Activated CD4-positive, alpha-beta T cell treated with anti-CD3 and anti-CD28 coated beads, Interleukin-2, amount 10 ng/mL, durations not matched to agents 7 days and 5 days (primary cell): ENCODE measurements at regions not wholly inside any gene's neighbourhood (a gene's known extent, or its start where the extent isn't known, plus 50 kb on each side); places are given as distances from the start of the nearest gene placed in this dataset.

Experiments used
- CTCF ChIA-PET: fragments of 350-600 bp; sonication (Branson Sonifier 250); formaldehyde crosslinking; loops from one replicate; lab custom pipeline; 2021; ENCODE audit warnings: antibody characterized with exemption; lab: Charles Lee
- POLR2A ChIA-PET: fragments of 350-600 bp; sonication (Branson Sonifier 250); formaldehyde crosslinking; loops from one replicate; lab custom pipeline; 2021; ENCODE audit warnings: antibody characterized with exemption; lab: Charles Lee
- DNase-seq: peaks from one replicate; pipeline ENCODE4 v3.0.0-alpha.2; 2020
- H3K27ac Mint-ChIP-seq: one replicate; pipeline ENCODE4 v1.8.0; 2021; ENCODE audit warnings: mild to moderate bottlenecking, moderate library complexity, mixed read lengths
- H3K27me3 Mint-ChIP-seq: one replicate; pipeline ENCODE4 v1.8.0; 2021; ENCODE audit warnings: mixed read lengths
- H3K36me3 Mint-ChIP-seq: one replicate; pipeline ENCODE4 v1.8.0; 2021; ENCODE audit warnings: low read depth, mixed read lengths
- H3K4me1 Mint-ChIP-seq: one replicate; pipeline ENCODE4 v1.8.0; 2021; ENCODE audit warnings: mixed read lengths
- H3K4me3 Mint-ChIP-seq: one replicate; pipeline ENCODE4 v1.8.0; 2021; ENCODE audit warnings: mild to moderate bottlenecking, moderate library complexity, mixed read lengths
- H3K9me3 Mint-ChIP-seq: one replicate; pipeline ENCODE4 v1.8.0; 2021; ENCODE audit warnings: mixed read lengths

DNA sequence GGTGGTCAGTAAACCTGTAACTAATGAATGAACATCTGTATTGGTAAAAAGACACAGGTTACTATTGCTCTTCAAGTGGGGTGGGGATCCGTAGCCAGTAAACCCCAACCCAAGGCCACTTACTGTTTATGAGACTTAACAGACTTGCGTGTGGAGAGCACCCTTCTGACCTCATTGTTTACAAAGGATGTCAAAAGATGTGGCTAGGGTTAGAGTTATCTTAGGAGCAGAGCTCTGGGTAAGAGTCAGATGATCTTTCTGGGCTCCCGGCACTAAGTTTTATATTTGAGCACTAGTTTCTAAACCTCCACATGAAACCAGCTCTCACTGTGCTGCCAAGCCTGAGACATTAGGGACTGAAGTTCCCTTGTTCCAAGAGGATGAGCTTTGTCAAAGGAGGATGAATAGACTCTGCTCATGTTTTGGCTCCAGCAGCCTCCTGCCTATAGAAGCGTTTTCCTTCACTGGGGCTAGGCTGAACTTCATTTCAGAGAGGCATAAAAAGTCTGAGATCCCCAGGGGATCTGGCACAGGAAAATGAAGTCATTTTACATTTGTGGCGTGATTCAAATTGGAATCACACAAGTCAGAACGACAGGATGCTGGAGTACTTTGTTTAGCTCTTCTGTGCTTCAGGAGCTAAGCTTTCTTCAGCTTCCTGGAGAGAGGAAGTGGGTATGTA, 403.1 kb upstream of the TRIB2 start:
- peaks cover 9% of the 10 kb centered on the region for H3K9me3 Mint-ChIP-seq
- CTCF ChIA-PET = interaction anchor here (1.0 to 1.4 kb wide), 2 partner anchors 9 to 16 kb away, joined by 3 to 4 read pairs; no protein-coding TSS in a partner anchor

DNA sequence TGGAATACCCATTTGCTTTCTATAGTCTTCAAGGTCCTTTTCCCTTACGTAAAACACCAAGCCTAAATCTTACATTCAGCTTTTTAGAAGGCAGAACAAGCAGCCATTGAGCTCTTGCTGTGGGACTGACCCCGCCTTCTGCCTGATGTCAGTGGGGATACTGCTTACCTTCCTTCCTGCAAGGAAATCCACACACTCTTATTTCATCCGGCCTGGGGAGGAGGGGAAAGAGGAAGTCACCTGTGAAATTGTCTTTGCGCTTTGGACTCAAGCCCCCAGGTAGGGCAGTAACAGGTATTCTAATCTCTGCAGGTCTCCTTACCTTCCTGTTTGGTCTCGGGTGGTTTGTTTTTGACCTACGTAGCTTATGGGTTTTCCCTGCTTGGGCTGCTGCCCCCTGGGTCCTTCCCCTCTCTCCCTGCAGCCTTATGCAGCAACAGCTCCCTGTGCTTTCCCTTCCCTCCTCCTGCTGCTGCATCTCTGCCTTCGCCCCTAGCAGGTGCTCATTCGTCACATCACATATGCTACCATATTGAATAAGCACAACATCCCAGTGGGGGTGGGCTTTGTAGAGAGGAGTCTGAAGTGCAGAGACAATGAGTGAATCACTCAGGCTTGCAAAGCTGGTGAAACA, 402.5 kb upstream of the TRIB2 start:
- DNase-seq = no peak
- Mint-ChIP-seq H3K27ac (no peak overlapping the region), H3K4me1 (peaks cover 32% of the 10 kb centered on the region), H3K36me3 (peaks cover 2% of the 10 kb centered on the region), H3K9me3 (peaks cover 9% of the 10 kb centered on the region), H3K27me3 (no peaks in the 10 kb centered on the region), H3K4me3 (no peak overlapping the region)
- POLR2A ChIA-PET = no interaction called here
- CTCF ChIA-PET = interaction anchor here (1.0 to 1.4 kb wide), 2 partner anchors 8 to 16 kb away, joined by 3 to 4 read pairs; no protein-coding TSS in a partner anchor

More for the DNA sequence above, 403.1 kb upstream of the TRIB2 start:
- Mint-ChIP-seq H3K4me1 (peaks cover 37% of the 10 kb centered on the region), H3K27me3 (no peaks in the 10 kb centered on the region), H3K27ac (peak overlapping the region; percentile 46), H3K4me3 (no peak overlapping the region), H3K36me3 (peaks cover 2% of the 10 kb centered on the region)
- POLR2A ChIA-PET = no interaction called here
- no peak for DNase-seq

DNA sequence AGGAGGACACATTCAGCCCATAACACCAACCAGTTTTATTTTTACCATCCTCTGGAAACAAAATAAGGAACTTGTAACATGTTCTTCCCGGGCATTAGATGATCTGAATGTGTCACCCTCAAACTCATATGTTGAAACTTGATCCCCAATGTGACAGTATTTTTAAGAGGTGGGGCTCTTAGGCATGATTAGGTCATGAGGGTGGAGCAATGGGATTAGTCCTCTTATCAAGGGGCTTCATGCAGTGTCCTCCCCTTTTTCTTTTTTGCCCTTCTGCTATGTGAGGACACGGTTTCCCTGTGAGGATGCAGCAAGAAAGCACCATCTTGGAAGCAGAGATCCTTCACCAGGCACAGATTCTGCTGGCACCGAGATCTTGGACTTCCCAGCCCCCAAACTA, 401.5 kb upstream of the TRIB2 start:
- no peak overlapping the region for H3K4me3 Mint-ChIP-seq
- H3K27me3 Mint-ChIP-seq = peaks cover 2% of the 10 kb centered on the region
- peaks cover 6% of the 10 kb centered on the region for H3K9me3 Mint-ChIP-seq
- H3K36me3 Mint-ChIP-seq = peaks cover 1% of the 10 kb centered on the region
- CTCF ChIA-PET = no interaction called here
- peaks cover 29% of the 10 kb centered on the region for H3K4me1 Mint-ChIP-seq
- H3K27ac Mint-ChIP-seq = no peak overlapping the region
- DNase-seq = no peak
- POLR2A ChIA-PET = no interaction called here

DNA sequence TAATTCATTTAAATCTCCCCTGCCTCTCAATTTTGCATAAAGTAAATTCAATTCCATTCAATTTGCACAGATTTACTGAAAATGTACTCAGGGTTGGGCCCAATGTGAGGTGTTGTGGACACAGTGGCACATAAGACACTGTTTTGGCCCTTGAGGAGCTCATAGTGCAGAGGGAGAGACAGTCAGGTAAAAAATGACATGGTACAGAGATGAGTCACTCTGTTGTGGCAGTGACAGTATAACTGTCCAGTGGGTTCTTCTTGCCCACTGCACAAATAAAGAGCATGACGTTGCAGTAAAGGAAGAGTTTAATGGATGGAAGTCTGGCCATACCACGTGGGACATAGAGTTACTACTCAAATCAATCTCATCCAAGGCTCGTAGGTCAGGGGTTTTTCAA, 400.3 kb upstream of the TRIB2 start:
- H3K27ac Mint-ChIP-seq = no peak overlapping the region
- H3K4me1 Mint-ChIP-seq = peaks cover 23% of the 10 kb centered on the region
- POLR2A ChIA-PET = no interaction called here
- CTCF ChIA-PET = interaction anchor here (1.0 kb wide), 1 partner anchor 15 kb away, joined by 3 read pairs; no protein-coding TSS in a partner anchor
- peaks cover 4% of the 10 kb centered on the region for H3K9me3 Mint-ChIP-seq
- DNase-seq = no peak
- no peaks in the 10 kb centered on the region for H3K36me3 Mint-ChIP-seq
- H3K4me3 Mint-ChIP-seq = no peak overlapping the region
- peaks cover 2% of the 10 kb centered on the region for H3K27me3 Mint-ChIP-seq

DNA sequence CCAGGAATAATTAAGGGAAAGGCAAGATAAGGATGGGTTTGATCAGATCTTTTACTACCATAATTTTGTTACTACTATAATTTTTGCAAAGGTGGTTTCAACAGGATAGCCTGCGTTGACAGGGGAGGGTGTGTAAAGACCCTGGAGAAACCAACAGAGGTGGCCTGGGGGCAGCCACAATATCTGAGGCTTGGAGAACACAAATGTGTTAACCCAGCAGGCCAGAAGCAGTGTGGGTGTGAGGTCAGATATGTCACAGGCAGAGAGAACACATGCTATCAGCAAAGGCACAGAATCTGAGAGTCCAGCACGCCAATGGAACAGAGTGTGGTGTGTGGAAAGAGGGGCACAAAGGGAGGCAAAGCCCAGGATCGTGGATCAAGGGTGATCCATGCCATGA, 399.4 kb upstream of the TRIB2 start:
- Mint-ChIP-seq H3K27ac (no peak overlapping the region), H3K36me3 (no peaks in the 10 kb centered on the region), H3K4me1 (peaks cover 23% of the 10 kb centered on the region), H3K27me3 (peaks cover 2% of the 10 kb centered on the region), H3K9me3 (peaks cover 4% of the 10 kb centered on the region), H3K4me3 (no peak overlapping the region)
- DNase-seq = no peak
- ChIA-PET CTCF (interaction anchor here (1.0 kb wide), 1 partner anchor 14 kb away, joined by 3 read pairs; no protein-coding TSS in a partner anchor), POLR2A (no interaction called here)

DNA sequence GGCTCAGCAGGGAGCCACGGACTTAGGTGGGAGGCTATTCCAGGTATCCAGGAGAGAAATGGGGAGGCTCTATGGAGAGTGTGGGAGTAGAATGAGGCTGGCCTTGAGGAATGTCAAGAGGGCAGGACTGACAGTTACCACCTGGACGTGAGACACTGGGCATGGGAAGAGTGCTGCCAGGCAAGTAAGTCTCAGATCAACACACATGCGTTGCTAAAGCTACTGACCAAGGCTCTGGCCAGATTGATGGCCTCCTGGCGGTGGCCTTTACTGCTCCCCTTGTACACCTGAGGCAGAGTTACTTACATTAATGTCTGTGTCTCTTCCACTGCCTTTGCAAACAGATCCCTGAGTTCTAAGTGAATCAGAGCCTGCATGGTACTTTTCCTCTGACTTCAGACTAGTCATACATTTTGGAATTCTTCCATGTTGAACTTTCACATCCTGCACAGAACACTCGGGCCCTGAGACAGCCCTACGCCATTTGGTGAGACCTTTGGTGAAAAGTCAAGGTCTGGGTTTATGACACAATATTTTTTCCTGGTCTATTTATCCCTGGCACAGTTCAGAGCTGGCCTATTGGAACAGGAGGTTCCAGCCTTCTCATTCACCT, 398.8 kb upstream of the TRIB2 start:
- ChIA-PET CTCF (interaction anchor here (0.9 kb wide), 1 partner anchor 11 kb away, joined by 3 read pairs; no protein-coding TSS in a partner anchor), POLR2A (no interaction called here)
- H3K4me1 Mint-ChIP-seq = peaks cover 19% of the 10 kb centered on the region
- H3K4me3 Mint-ChIP-seq = no peak overlapping the region
- H3K27me3 Mint-ChIP-seq = peaks cover 5% of the 10 kb centered on the region
- H3K9me3 Mint-ChIP-seq = peaks cover 4% of the 10 kb centered on the region
- no peaks in the 10 kb centered on the region for H3K36me3 Mint-ChIP-seq
- DNase-seq = no peak
- H3K27ac Mint-ChIP-seq = no peak overlapping the region

DNA sequence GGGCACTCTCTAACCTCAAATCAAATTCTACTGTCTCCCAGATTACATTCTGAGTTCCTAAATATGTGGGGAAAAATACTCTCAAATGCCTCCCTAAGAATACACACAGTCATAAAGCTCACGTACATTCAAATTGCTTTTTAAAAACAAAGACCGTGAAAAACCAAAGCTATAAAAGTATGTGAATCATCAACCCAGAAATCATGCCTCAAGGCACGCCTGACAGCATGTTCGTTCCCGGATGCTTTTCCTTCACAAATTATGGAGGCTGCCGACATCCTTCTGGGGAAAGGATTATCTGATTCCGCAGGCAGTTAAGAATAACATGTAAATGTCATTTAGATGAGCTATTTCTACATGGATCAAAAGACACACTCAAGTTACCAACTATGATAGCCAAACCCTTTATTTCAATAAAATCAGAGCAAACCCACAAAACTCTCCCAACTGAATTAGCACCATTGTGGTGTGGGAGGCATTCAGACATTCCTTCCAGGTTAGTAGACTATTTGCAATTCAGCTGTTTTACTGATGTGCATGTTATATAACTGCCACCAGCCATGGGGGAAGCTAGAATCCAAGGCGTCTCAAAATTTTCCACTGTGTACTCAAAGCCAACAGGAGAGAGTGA, 398.2 kb upstream of the TRIB2 start:
- H3K36me3 Mint-ChIP-seq = no peaks in the 10 kb centered on the region
- H3K27ac Mint-ChIP-seq = no peak overlapping the region
- H3K4me1 Mint-ChIP-seq = peaks cover 12% of the 10 kb centered on the region
- H3K4me3 Mint-ChIP-seq = no peak overlapping the region
- CTCF ChIA-PET = interaction anchor here (0.9 to 1.2 kb wide), 3 partner anchors 11 to 25 kb away, joined by 3 read pairs; no protein-coding TSS in a partner anchor
- DNase-seq = no peak
- POLR2A ChIA-PET = no interaction called here
- H3K27me3 Mint-ChIP-seq = peaks cover 5% of the 10 kb centered on the region
- peaks cover 4% of the 10 kb centered on the region for H3K9me3 Mint-ChIP-seq

DNA sequence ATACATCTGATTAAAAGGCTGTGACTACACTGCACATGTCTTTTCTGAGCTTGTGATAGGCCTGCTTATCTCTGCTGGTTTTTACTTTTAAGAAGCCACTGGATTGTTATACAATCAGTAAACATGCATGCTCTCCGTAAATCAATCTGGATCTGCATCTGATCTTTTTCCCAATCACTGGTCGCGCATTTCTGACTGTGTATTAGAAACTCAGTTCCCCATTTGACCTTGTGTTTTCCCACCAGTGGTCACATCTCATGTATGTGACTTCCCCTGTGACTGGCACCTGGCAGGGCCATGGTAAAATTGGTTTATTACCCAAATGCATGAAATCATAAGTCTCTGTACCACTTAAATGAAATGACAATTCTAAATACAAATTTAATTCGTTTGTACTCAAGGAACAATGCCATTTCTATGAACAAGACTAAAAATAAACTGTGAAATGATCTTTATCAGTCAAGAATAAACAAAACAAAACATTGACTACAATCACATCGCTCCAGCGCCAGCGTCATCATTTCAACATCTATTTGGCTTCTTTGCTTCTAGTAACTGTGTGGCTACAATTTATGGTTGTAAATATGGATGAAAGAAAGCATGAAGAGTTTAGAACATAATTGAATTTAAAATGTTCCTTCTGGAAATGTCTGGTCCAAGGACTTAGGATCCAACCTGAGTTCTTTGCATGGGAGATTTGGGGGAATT, 396.6 kb upstream of the TRIB2 start:
- no peak for DNase-seq
- ChIA-PET CTCF (interaction anchor here (0.9 to 1.2 kb wide), 3 partner anchors 15 to 418 kb away, joined by 3 read pairs; no protein-coding TSS in a partner anchor), POLR2A (no interaction called here)
- no peak overlapping the region for H3K4me3 Mint-ChIP-seq
- H3K4me1 Mint-ChIP-seq = no peaks in the 10 kb centered on the region
- H3K36me3 Mint-ChIP-seq = no peaks in the 10 kb centered on the region
- H3K9me3 Mint-ChIP-seq = peaks cover 4% of the 10 kb centered on the region
- H3K27ac Mint-ChIP-seq = no peak overlapping the region
- peaks cover 5% of the 10 kb centered on the region for H3K27me3 Mint-ChIP-seq

DNA sequence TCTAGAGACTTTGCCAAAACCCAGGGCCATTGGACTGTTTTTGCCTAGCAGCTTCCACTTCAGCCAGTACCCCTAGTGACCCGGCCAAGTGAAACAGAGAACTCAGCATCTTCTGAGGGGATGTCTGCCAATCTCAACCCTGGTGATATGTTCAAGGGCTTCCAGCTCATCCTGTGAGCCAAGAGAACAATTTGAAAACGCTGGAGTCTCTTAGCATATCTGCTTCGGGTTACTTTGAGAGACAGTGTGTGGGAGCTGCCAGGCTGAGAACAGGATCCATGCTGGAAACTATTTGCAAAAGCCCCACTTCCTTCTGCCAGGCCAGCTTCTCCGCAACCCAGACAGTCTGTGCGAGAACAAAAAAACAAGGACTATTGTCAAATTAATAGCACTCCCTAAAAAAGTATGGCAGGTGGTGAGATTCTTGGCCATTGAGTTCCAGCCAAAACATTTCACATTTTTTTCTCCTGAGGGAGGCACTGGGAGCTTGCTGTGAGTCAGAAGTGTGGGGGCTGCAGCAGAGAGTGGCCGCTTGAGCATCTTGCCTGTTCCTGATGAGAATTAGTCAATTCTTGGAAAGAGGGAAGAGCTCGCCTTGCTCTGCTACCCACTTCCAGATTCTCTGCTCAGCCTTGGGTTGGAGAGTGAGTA, 395.6 kb upstream of the TRIB2 start:
- CTCF ChIA-PET = interaction anchor here (0.6 to 1.4 kb wide), 2 partner anchors 27 to 396 kb away, joined by 3 read pairs; partner anchors contain the start of gene TRIB2
- peaks cover 5% of the 10 kb centered on the region for H3K27me3 Mint-ChIP-seq
- no peak overlapping the region for H3K4me3 Mint-ChIP-seq
- peaks cover 4% of the 10 kb centered on the region for H3K9me3 Mint-ChIP-seq
- no peaks in the 10 kb centered on the region for H3K36me3 Mint-ChIP-seq
- no peak overlapping the region for H3K27ac Mint-ChIP-seq
- POLR2A ChIA-PET = no interaction called here
- DNase-seq = no peak
- no peaks in the 10 kb centered on the region for H3K4me1 Mint-ChIP-seq

DNA sequence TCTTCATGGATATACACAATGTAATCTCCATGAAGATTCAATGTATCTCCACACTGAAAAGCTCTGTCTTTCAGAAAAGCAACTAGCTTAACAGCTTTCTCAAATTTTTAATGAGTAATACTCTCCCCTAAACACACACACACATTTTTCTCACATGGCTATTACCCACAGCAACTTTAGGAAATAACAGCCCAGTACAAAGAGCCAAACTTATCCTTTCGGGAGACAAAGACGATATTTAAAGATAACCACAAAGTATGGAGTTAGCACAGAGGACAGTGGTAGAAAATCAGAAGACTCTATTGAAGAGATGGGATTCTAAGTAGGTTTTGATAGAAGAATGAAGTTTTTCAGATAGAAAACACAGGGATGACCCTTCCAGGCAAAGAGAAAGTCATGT, 394.9 kb upstream of the TRIB2 start:
- H3K36me3 Mint-ChIP-seq = no peaks in the 10 kb centered on the region
- no peak overlapping the region for H3K27ac Mint-ChIP-seq
- DNase-seq = no peak
- ChIA-PET CTCF (interaction anchor here (0.6 to 1.4 kb wide), 3 partner anchors 8 to 395 kb away, joined by 3 to 4 read pairs (median 3); partner anchors contain the start of gene TRIB2), POLR2A (no interaction called here)
- H3K27me3 Mint-ChIP-seq = peaks cover 5% of the 10 kb centered on the region
- H3K4me1 Mint-ChIP-seq = no peaks in the 10 kb centered on the region
- H3K9me3 Mint-ChIP-seq = no peaks in the 10 kb centered on the region
- H3K4me3 Mint-ChIP-seq = no peak overlapping the region

DNA sequence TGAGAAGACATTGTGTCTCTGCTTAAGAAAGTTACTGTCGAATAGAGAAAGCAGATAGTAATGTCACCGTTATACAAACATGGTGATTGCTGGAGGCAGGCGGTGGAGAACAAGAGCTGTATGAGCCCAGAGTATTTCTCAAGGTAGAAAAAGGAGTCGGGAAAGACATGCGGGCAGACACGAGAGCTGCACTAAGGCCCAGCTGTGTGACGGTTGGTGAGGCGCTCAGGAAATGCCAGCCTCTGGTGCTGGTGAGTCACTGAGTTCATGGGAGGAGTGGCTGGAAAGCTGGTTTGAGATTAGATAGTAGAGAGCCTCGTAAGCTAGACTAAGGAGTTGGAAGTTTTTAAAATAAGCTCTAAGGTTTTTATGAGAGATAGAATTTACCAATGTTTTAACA, 390.9 kb upstream of the TRIB2 start:
- peaks cover 9% of the 10 kb centered on the region for H3K9me3 Mint-ChIP-seq
- H3K4me3 Mint-ChIP-seq = no peak overlapping the region
- H3K36me3 Mint-ChIP-seq = no peaks in the 10 kb centered on the region
- H3K27ac Mint-ChIP-seq = no peak overlapping the region
- CTCF ChIA-PET = no interaction called here
- peaks cover 8% of the 10 kb centered on the region for H3K27me3 Mint-ChIP-seq
- POLR2A ChIA-PET = no interaction called here
- no peak for DNase-seq
- no peaks in the 10 kb centered on the region for H3K4me1 Mint-ChIP-seq
